Parathyroid adenoma (tissue), 2 donors: ENCODE measurements at regions not wholly inside any gene's neighbourhood (a gene's known extent, or its start where the extent isn't known, plus 50 kb on each side); places are given as distances from the start of the nearest gene placed in this dataset.

Experiments
- H2AFZ ChIP-seq: fragments of 300-600 bp; sonication (generic); one replicate; pipeline ENCODE4 v1.7.0; 2017; ENCODE audit warnings: antibody characterized with exemption, mild to moderate bottlenecking
- H3K27ac ChIP-seq: fragments of 300-600 bp; sonication (generic); one replicate; pipeline ENCODE4 v1.7.0; 2017
- H3K27me3 ChIP-seq: fragments of 300-600 bp; sonication (generic); one replicate; pipeline ENCODE4 v1.7.0; 2017; ENCODE audit warnings: low read length; ENCODE audit not compliant: control insufficient read depth, insufficient read depth
- H3K36me3 ChIP-seq: fragments of 300-600 bp; sonication (generic); one replicate; pipeline ENCODE4 v1.7.0; 2017; ENCODE audit warnings: low read length; ENCODE audit not compliant: control insufficient read depth, insufficient read depth
- H3K4me1 ChIP-seq: fragments of 300-600 bp; sonication (generic); one replicate; pipeline ENCODE4 v1.7.0; 2017; ENCODE audit warnings: control low read depth
- H3K4me2 ChIP-seq: fragments of 300-600 bp; sonication (generic); one replicate; pipeline ENCODE4 v1.7.0; 2017; ENCODE audit warnings: low read length
- H3K4me3 ChIP-seq: fragments of 300-600 bp; sonication (generic); one replicate; pipeline ENCODE4 v1.7.0; 2017; ENCODE audit warnings: low read depth, low read length
- H3K79me2 ChIP-seq: fragments of 300-600 bp; sonication (generic); one replicate; pipeline ENCODE4 v1.7.0; 2017; ENCODE audit warnings: control low read depth
- H3K9ac ChIP-seq: fragments of 300-600 bp; sonication (generic); one replicate; pipeline ENCODE4 v1.7.0; 2017; ENCODE audit warnings: mild to moderate bottlenecking
- H3K9me3 ChIP-seq: fragments of 300-600 bp; sonication (generic); one replicate; pipeline ENCODE4 v1.7.0; 2017; ENCODE audit warnings: low read length; ENCODE audit not compliant: control insufficient read depth
- CTCF ChIP-seq: fragments of 300-600 bp; sonication (generic); IDR thresholded peaks from one replicate; pipeline ENCODE4 v1.7.0; 2017; ENCODE audit warnings: antibody characterized with exemption, mild to moderate bottlenecking
- donor health status: primary hyperparathyroidism.

- Histone ChIP-seq H3K27me3 (no peaks in the 10 kb centered on the region), H3K4me2 (no peak overlapping the region), H3K79me2 (no peaks in the 10 kb centered on the region), H3K4me3 (no peak overlapping the region), H3K27ac (no peak overlapping the region), H3K36me3 (no peaks in the 10 kb centered on the region), H3K9me3 (no peaks in the 10 kb centered on the region), H3K4me1 (no peaks in the 10 kb centered on the region), H3K9ac (no peak overlapping the region), H2AFZ (no peak overlapping the region)
- TF ChIP-seq CTCF = no peak
Observed at GRCh38 chr18:41113885-41114482, 841.0 kb upstream of the PIK3C3 start.

- Histone ChIP-seq H2AFZ (no peak overlapping the region), H3K79me2 (no peaks in the 10 kb centered on the region), H3K9ac (no peak overlapping the region), H3K9me3 (no peaks in the 10 kb centered on the region), H3K4me1 (no peaks in the 10 kb centered on the region), H3K36me3 (no peaks in the 10 kb centered on the region), H3K27ac (no peak overlapping the region), H3K4me3 (no peak overlapping the region), H3K27me3 (no peaks in the 10 kb centered on the region), H3K4me2 (no peak overlapping the region)
- no peak for TF ChIP-seq CTCF
Observed at GRCh38 chr18:41099451-41099850, 855.6 kb upstream of the PIK3C3 start.

- Histone ChIP-seq H2AFZ (no peak overlapping the region), H3K27me3 (no peaks in the 10 kb centered on the region), H3K4me3 (no peak overlapping the region), H3K27ac (no peak overlapping the region), H3K9me3 (no peaks in the 10 kb centered on the region), H3K79me2 (no peaks in the 10 kb centered on the region), H3K36me3 (no peaks in the 10 kb centered on the region), H3K4me1 (no peaks in the 10 kb centered on the region), H3K4me2 (no peak overlapping the region), H3K9ac (no peak overlapping the region)
- TF ChIP-seq CTCF = no peak
Observed at GRCh38 chr18:41096504-41096903, 858.5 kb upstream of the PIK3C3 start.

GRCh38 chr18:41077076-41077475 is 878.0 kb upstream of the PIK3C3 start:
- Histone ChIP-seq H2AFZ (no peak overlapping the region), H3K9me3 (no peaks in the 10 kb centered on the region), H3K27me3 (no peaks in the 10 kb centered on the region), H3K9ac (no peak overlapping the region), H3K4me1 (no peaks in the 10 kb centered on the region), H3K4me3 (no peak overlapping the region), H3K4me2 (no peak overlapping the region), H3K27ac (no peak overlapping the region), H3K36me3 (no peaks in the 10 kb centered on the region), H3K79me2 (no peaks in the 10 kb centered on the region)
- TF ChIP-seq CTCF = no peak

- no peaks in the 10 kb centered on the region for H3K4me1 ChIP-seq
- no peaks in the 10 kb centered on the region for H3K27me3 ChIP-seq
- H2AFZ ChIP-seq = no peak overlapping the region
- H3K4me2 ChIP-seq = no peak overlapping the region
- H3K79me2 ChIP-seq = no peaks in the 10 kb centered on the region
- no peak for TF ChIP-seq CTCF
- no peaks in the 10 kb centered on the region for H3K36me3 ChIP-seq
- no peak overlapping the region for H3K27ac ChIP-seq
- no peaks in the 10 kb centered on the region for H3K9me3 ChIP-seq
- H3K4me3 ChIP-seq = no peak overlapping the region
- no peak overlapping the region for H3K9ac ChIP-seq
Observed at GRCh38 chr18:41075212-41075611, 879.8 kb upstream of the PIK3C3 start.
